T47D (cell line): ENCODE measurements at regions not wholly inside any gene's neighbourhood (a gene's known extent, or its start where the extent isn't known, plus 50 kb on each side); places are given as distances from the start of the nearest gene placed in this dataset.

Source experiments
- DNase-seq, 2 experiments: peaks; one replicate each; pipeline versions ENCODE4 v3.0.0 to v3.0.0-alpha.2; 2011 to 2012; ENCODE audit warnings: low read depth in 1 of 2, low spot score in 1 of 2
- JUND ChIP-seq: IDR thresholded peaks from 2 replicates; pipeline ENCODE4 v1.6.1; 2012; ENCODE audit warnings: low read depth
- in situ Hi-C: cut with HindIII; loops from 2 replicates; pipeline ENCODE4 v1.10.0; 2016; ENCODE audit warnings: low sequenced_read_pairs, low pct_unique_long_range_greater_than_20kb

DNA sequence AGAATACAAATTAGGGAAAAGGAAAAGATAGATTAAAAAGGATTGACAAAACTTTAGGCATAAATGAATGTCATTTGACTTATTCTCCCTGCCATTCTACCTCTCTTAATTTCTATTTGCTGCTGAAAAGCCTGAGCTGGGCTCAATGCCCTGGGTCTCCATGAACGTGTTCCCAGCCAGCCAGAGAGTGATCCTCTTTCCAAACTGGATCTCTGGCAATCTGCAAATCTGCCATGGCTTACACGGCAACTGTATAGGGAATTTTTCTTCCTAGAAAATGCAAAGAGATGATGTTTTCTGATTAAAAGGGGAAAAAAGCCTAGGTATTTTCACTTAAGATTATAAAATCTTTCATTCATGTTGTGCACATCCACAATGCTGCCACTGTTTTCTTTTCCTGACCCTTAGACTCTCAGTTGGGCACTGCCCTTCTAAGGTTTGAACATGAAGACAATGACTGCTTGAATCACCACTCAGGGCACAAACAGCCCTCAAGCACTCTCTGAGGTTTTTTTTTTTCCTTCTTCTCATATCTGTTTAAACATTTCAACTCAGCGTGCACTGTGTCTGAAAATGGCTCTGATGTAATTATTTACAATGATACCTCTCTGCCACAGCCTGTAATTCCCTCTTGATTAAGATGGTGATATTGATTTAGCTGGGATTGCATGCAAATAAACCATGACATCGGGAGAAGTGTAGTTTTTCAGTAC, 60.3 kb downstream of the DACT1 start:
- DNase-seq = no peak
- in situ Hi-C loops = no loop called here
- TF ChIP-seq JUND = no peak

DNA sequence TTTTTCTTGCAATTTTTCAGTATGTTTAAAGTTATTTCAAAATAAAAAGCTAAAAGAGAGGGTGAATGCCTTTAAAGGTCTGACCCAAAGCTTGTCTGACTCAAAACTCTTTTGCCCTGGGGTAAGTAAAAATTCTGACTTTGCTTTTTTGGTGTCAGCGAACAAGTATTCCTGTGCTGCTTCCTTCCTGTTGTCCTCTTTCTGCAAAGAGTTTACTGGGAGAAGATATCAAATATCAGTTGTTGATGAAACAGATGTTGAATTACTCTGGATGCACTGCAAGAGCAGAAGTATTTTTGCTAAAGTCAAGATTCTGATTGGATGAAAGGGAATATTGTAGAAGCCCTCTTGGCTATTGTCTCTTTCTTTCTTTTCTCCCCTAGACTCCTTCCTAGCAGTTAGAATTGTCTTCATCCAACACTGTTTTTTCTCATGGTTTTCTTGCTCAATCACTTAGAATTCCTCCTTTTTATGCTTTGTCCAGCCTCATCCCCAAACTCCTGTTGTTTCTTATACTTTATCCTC, 62.0 kb downstream of the DACT1 start:
- DNase-seq = no peak
- in situ Hi-C loops = no loop called here
- no peak for TF ChIP-seq JUND

GRCh38 chr14:58701156-58701555, 63.4 kb downstream of the DACT1 start:
- in situ Hi-C loops = no loop called here
- DNase-seq = no peak
- no peak for TF ChIP-seq JUND

GRCh38 chr14:58701604-58702003, 63.8 kb downstream of the DACT1 start:
- TF ChIP-seq JUND = no peak
- DNase-seq = no peak
- in situ Hi-C loops = no loop called here

DNA sequence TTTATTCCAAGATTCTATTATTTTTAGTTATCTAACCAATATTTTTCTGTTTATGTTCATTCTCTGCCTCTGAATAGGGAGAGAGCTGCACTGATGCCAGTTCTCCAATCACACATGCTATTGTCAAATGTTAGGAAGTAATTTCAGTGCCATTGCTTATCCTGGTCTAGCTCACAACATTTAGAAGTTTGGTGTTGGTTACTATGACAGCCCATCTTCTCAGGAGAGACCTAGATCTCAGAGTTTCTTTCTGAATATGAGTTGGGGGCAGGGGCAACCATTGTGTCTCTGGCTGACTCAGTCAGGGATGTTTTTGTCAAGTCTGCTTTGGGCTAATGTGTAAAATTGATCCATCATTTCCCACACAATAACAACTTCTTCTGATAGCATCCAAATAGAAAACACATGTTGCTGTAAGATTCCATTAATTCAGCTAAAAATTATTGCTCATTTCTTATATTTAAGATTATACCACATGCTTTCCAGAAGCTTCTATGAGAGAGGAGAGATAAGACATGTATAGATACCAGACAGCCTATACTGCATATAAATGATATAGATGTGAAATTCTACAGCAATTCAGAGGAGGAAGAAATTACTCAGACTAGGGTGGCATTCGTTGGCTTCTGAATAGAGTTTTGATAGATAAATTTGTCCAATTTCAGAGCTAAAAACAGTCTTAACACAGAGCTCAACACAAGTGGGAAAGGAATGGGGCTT, 64.8 kb downstream of the DACT1 start:
- in situ Hi-C loops = no loop called here
- DNase-seq = no peak
- TF ChIP-seq JUND = no peak

DNA sequence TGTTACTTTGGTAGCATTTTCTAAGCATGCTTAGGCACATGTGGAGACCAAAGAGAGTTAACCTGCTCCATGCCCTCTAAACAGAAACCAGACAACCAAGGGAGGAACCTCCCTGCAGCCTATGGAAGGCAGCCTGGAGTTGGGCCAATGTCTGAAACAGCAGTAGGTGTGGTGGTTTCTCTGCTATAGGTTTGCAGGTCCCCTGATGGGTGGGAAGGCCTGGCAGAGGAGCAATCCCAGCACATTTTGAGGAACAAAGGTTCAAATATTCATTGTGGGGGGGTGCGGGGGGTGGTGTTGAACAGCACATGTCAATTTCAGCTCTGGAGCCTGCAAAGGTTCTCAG, 65.4 kb downstream of the DACT1 start:
- in situ Hi-C loops = no loop called here
- no peak for TF ChIP-seq JUND
- DNase-seq = no peak

- no peak for DNase-seq
- no peak for TF ChIP-seq JUND
- in situ Hi-C loops = no loop called here
Measured at GRCh38 chr14:58705066-58705465, 67.3 kb downstream of the DACT1 start.

- DNase-seq = no peak
- in situ Hi-C loops = no loop called here
- no peak for TF ChIP-seq JUND
Measured at GRCh38 chr14:58707949-58708348, 70.2 kb downstream of the DACT1 start.

GRCh38 chr14:58709949-58710348, 72.2 kb downstream of the DACT1 start:
- no peak for TF ChIP-seq JUND
- in situ Hi-C loops = no loop called here
- DNase-seq = no peak

DNA sequence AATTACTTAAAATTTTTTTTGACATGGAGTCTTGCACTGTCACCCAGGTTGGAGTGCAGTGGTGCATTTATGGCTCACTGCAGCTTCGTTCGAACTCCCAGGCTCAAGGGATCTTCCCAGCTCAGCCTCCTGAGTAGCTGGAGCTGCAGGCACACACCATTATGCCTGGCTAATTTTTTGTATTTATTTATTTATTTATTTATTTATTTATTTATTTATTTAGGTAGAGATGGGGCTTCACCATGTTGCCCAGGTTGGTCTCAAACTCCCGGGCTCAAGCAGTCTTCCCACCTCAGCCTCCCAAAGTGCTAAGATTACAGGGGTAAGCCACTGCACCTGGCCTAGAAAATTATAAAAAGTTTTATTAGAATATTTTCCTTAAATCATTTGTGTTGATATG, 73.6 kb downstream of the DACT1 start:
- no peak for DNase-seq
- in situ Hi-C loops = no loop called here
- no peak for TF ChIP-seq JUND

DNA sequence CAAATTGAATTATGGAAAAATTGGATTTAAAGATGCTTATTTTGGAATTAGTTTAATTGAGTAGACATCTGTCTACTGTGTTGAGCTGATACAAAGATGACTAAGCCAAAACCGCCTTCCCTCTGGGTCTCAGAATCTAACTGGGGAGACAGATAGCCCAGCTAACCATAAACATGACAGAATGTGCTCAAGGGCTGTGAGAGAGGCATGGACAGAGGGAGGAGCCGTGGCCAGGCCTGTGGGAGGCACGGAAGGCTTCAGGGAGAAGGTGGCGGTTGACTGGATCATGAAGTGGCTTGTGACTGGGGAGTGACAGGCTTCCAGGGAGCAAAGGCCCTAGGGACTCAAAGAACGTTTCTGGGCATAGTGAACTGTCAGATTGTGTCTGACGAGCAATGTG, 74.6 kb downstream of the DACT1 start:
- no peak for DNase-seq
- in situ Hi-C loops = no loop called here
- TF ChIP-seq JUND = no peak

- DNase-seq = no peak
- in situ Hi-C loops = no loop called here
- no peak for TF ChIP-seq JUND
Measured at GRCh38 chr14:58713677-58714076, 75.9 kb downstream of the DACT1 start.

DNA sequence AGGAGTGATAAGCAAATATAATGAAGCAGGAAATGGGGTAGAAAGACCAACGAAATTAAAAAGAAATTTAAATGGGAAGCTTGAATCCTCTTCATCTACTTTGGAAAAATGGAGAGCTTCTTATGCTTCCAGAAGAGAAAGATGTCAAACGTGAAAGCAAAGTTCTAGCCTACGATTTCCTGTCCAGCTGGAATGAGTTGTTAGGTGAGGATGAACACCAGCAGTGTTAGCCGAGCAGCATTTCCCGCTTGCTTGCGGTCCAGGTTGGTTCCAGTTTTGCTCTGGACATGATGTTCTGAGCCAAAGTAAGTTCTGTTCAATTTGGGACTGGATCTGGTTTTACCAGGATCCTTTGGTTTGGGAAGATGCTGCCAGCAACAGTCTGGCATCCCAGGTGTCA, 78.9 kb downstream of the DACT1 start:
- no peak for TF ChIP-seq JUND
- in situ Hi-C loops = no loop called here
- no peak for DNase-seq

GRCh38 chr14:58717211-58717610, 79.4 kb downstream of the DACT1 start:
- DNase-seq = no peak
- in situ Hi-C loops = no loop called here
- TF ChIP-seq JUND = no peak
